GM12878 (cell line): ENCODE measurements at regions not wholly inside any gene's neighbourhood (a gene's known extent, or its start where the extent isn't known, plus 50 kb on each side); places are given as distances from the start of the nearest gene placed in this dataset.

Experiments
- ATAC-seq: fragments of 200-7000 bp; cut with Tn5 transposase; 3 replicates; pipeline ENCODE4 v1.9.1; 2020; ENCODE audit warnings: mild to moderate bottlenecking, moderate library complexity
- BruUV-seq: library from RNA; stranded (reverse); fragments of 400-500 nt; replicated peaks from 2 replicates; lab custom pipeline; 2021; lab: Mats Ljungman, UMichigan
- CTCF ChIA-PET: fragments of 300-600 bp; sonication (Branson Sonifier 250); formaldehyde crosslinking; extraction: SDS; loops from one replicate; lab custom pipeline; 2021; ENCODE audit warnings: inconsistent platforms; lab: Yijun Ruan, JAX
- POLR2A ChIA-PET: fragments of 350-600 bp; formaldehyde crosslinking; extraction: SDS; loops from one replicate; lab custom pipeline; 2021; ENCODE audit warnings: inconsistent platforms; lab: Charles Lee
- RAD21 ChIA-PET: fragments of 300-600 bp; sonication (Branson Sonifier 250); formaldehyde crosslinking; loops from one replicate; lab custom pipeline; 2023; ENCODE audit warnings: antibody characterized with exemption; ENCODE audit not compliant: unreplicated experiment; lab: Charles Lee
- SMC1A ChIA-PET: fragments of 300-600 bp; sonication (Branson Sonifier 250); formaldehyde crosslinking; loops from one replicate; lab custom pipeline; 2023; ENCODE audit not compliant: unreplicated experiment, uncharacterized antibody; lab: Charles Lee
- DNase-seq: peaks from one replicate; pipeline ENCODE4 v3.0.0-alpha.2; 2011; ENCODE audit warnings: low read depth, low spot score
- FAIRE-seq: peaks from 3 replicates; lab custom pipeline; 2011; peaks lifted over from hg19 to GRCh38; lab: Jason Lieb, UNC
- H2AFZ ChIP-seq: 2 replicates; pipeline ENCODE4 v1.6.0; 2011; ENCODE audit warnings: low read depth, low read length, control low read depth; ENCODE audit not compliant: control insufficient read depth
- H3K27ac ChIP-seq: 2 replicates; pipeline ENCODE4 v1.5.1; 2011; ENCODE audit warnings: control low read depth; ENCODE audit not compliant: control insufficient read depth, insufficient read depth
- H3K27me3 ChIP-seq, 2 experiments: replicated peaks in 1 of 2; 2 replicates each; pipeline versions ENCODE4 v1.6.0 to v1.6.1; 2011; ENCODE audit warnings: low read length in 1 of 2; ENCODE audit not compliant: control insufficient read depth in 2 of 2, insufficient read depth in 2 of 2
- H3K36me3 ChIP-seq, 2 experiments: 2 replicates each; pipeline ENCODE4 v1.5.1; 2011; ENCODE audit warnings: low read length in 1 of 2; ENCODE audit not compliant: control insufficient read depth in 2 of 2, insufficient read depth in 2 of 2
- H3K4me1 ChIP-seq: 2 replicates; pipeline ENCODE4 v1.6.1; 2011; ENCODE audit warnings: mild to moderate bottlenecking, low read length, moderate library complexity, mixed read lengths; ENCODE audit not compliant: control insufficient read depth, insufficient read depth
- H3K4me2 ChIP-seq: 2 replicates; pipeline ENCODE4 v1.6.0; 2011; ENCODE audit warnings: control low read depth; ENCODE audit not compliant: control insufficient read depth, insufficient read depth
- H3K4me3 ChIP-seq: fragments of 200-600 bp; sonication (generic); 2 replicates; pipeline ENCODE4 v1.5.1; 2016
- H3K79me2 ChIP-seq: 2 replicates; pipeline ENCODE4 v1.6.0; 2011; ENCODE audit warnings: low read length; ENCODE audit not compliant: control insufficient read depth, insufficient read depth
- H3K9ac ChIP-seq: 2 replicates; pipeline ENCODE4 v1.8.0; 2011; ENCODE audit warnings: low read length, control low read depth, mixed read lengths; ENCODE audit not compliant: control insufficient read depth, insufficient read depth
- H3K9me3 ChIP-seq: replicated peaks from 3 replicates; pipeline ENCODE4 v1.5.1; 2011; ENCODE audit warnings: mild to moderate bottlenecking, low read length; ENCODE audit not compliant: control insufficient read depth, insufficient read depth
- H4K20me1 ChIP-seq: 2 replicates; pipeline ENCODE4 v1.6.0; 2011; ENCODE audit not compliant: control insufficient read depth, insufficient read depth
- BCL11A ChIP-seq: IDR thresholded peaks from 2 replicates; pipeline ENCODE4 v1.6.1; 2011; ENCODE audit warnings: low read depth, low read length
- E4F1 ChIP-seq: fragments of 450-650 bp; IDR thresholded peaks from 2 replicates; pipeline ENCODE4 v1.6.1; 2018; ENCODE audit warnings: borderline replicate concordance, mild to moderate bottlenecking; ENCODE audit not compliant: partially characterized antibody
- MLLT1 ChIP-seq: fragments of 450-650 bp; IDR thresholded peaks from 2 replicates; pipeline ENCODE4 v1.6.1; 2016; ENCODE audit warnings: mild to moderate bottlenecking
- MTA2 ChIP-seq: fragments of 450-650 bp; IDR thresholded peaks from 2 replicates; pipeline ENCODE4 v1.6.1; 2016; ENCODE audit warnings: low read depth, mild to moderate bottlenecking, moderate library complexity
- WGBS: methylation state at CpG from one replicate; pipeline ENCODE4 v1.1.6; 2016; ENCODE audit warnings: low lambda C conversion rate; ENCODE audit not compliant: insufficient replicate concordance, insufficient coverage; ENCODE audit errors: missing lambda C conversion rate; 5-methylcytosine and 5-hydroxymethylcytosine counted together
- in situ Hi-C: fragments of 300-500 bp; cut with MboI; formaldehyde crosslinking; loops from 9 replicates; pipeline ENCODE4 v1.14.3; 2018; ENCODE audit warnings: mixed read lengths
- intact Hi-C: fragments of 100-400 bp; cut with micrococcal nuclease; formaldehyde crosslinking; loops from one replicate; pipeline ENCODE4 v1.14.2; 2022; ENCODE audit not compliant: unreplicated experiment

GRCh38 chr13:112131081-112131712 lies 64.2 kb downstream of the SOX1 start:
- H3K36me3 ChIP-seq = no peaks in the 10 kb centered on the region
- ATAC-seq = no peak
- in situ Hi-C loops = no loop called here
- H3K4me3 ChIP-seq = no peak overlapping the region
- WGBS = 32% methylated on average over 23 of the region's 25 CpGs
- no peaks in the 10 kb centered on the region for H4K20me1 ChIP-seq
- no peak for TF ChIP-seq MTA2
- RAD21 ChIA-PET = no interaction called here
- no peak overlapping the region for H2AFZ ChIP-seq
- no peak for DNase-seq
- SMC1A ChIA-PET = no interaction called here
- no peak overlapping the region for H3K4me2 ChIP-seq
- CTCF ChIA-PET = interaction anchor here (0.6 kb wide), 1 partner anchor 230 kb away, joined by 3 read pairs; no protein-coding TSS in a partner anchor
- no peaks in the 10 kb centered on the region; the same call in 2 of the 3 replicates for H3K9me3 ChIP-seq
- no TSS peak for BruUV-seq
- intact Hi-C loops = no loop called here
- H3K27me3 ChIP-seq = no peaks in the 10 kb centered on the region
- POLR2A ChIA-PET = no interaction called here
- no peak overlapping the region for H3K27ac ChIP-seq
- no peaks in the 10 kb centered on the region for H3K4me1 ChIP-seq
- no peak for FAIRE-seq
- no peak overlapping the region for H3K9ac ChIP-seq
- no peaks in the 10 kb centered on the region for H3K79me2 ChIP-seq

GRCh38 chr13:112131713-112132113 lies 64.8 kb downstream of the SOX1 start:
- Histone ChIP-seq H3K27me3 (no peaks in the 10 kb centered on the region), H2AFZ (no peak overlapping the region), H4K20me1 (no peaks in the 10 kb centered on the region), H3K4me1 (no peaks in the 10 kb centered on the region), H3K27ac (no peak overlapping the region), H3K9me3 (no peaks in the 10 kb centered on the region; the same call in 2 of the 3 replicates), H3K9ac (no peak overlapping the region), H3K4me2 (no peak overlapping the region), H3K79me2 (no peaks in the 10 kb centered on the region), H3K4me3 (no peak overlapping the region), H3K36me3 (no peaks in the 10 kb centered on the region)
- FAIRE-seq (no peak), DNase-seq (no peak), ATAC-seq (no peak)
- in situ Hi-C loops (no loop called here), intact Hi-C loops (no loop called here)
- SMC1A ChIA-PET = no interaction called here
- no TSS peak for BruUV-seq
- TF ChIP-seq MLLT1 (no peak), E4F1 (no peak), BCL11A (no peak)
- 46% methylated on average over 11 of the region's 11 CpGs for WGBS
- POLR2A ChIA-PET = no interaction called here
- CTCF ChIA-PET = no interaction called here
- RAD21 ChIA-PET = no interaction called here
